K562 (cell line): ENCODE measurements at regions not wholly inside any gene's neighbourhood (a gene's known extent, or its start where the extent isn't known, plus 50 kb on each side); places are given as distances from the start of the nearest gene placed in this dataset.

ENCODE experiments used
- DACH1 ChIP-seq: fragments of 450-650 bp; IDR thresholded peaks from 2 replicates; pipeline ENCODE4 v1.6.1; 2018; ENCODE audit not compliant: partially characterized antibody
- ETV6 ChIP-seq, 3 experiments: fragments of 150-350 bp in 1 of 3; sonication (generic) in 1 of 3; formaldehyde crosslinking in 1 of 3; IDR thresholded peaks; 2 replicates each; pipeline versions ENCODE4 v1.6.1 to v1.8.0; 2014 to 2022; ENCODE audit warnings: borderline replicate concordance in 2 of 3, low read depth in 2 of 3, antibody characterized with exemption in 1 of 3, low read length in 1 of 3, mild to moderate bottlenecking in 1 of 3, missing genetic modification reagents in 1 of 3
- KHSRP ChIP-seq: fragments of 450-650 bp; IDR thresholded peaks from 2 replicates; pipeline ENCODE4 v1.6.1; 2017
- RAD21 ChIP-seq, 2 experiments: fragments of 250-450 bp in 1 of 2; fragments of 450-650 bp in 1 of 2; sonication (Bioruptor Pico) in 1 of 2; formaldehyde crosslinking in 1 of 2; IDR thresholded peaks in 1 of 2; conservative IDR thresholded peaks in 1 of 2; 2 replicates each; pipeline versions ENCODE4 v1.4.0 to v1.8.0; 2020 to 2022; ENCODE audit warnings: mild to moderate bottlenecking in 2 of 2, moderate library complexity in 1 of 2
- SIN3A ChIP-seq, 2 experiments: fragments of 150-350 bp in 1 of 2; IDR thresholded peaks; 2 replicates each; pipeline ENCODE4 v1.6.1; 2011 to 2016; ENCODE audit warnings: borderline replicate concordance in 2 of 2, low read depth in 2 of 2, low read length in 2 of 2, mild to moderate bottlenecking in 2 of 2, moderate library complexity in 2 of 2; ENCODE audit not compliant: control insufficient read depth in 1 of 2
- TCFL5 ChIP-seq: fragments of 250-450 bp; sonication (Bioruptor Pico); conservative IDR thresholded peaks from 2 replicates; pipeline ENCODE4 v1.6.1; 2021; ENCODE audit warnings: mild to moderate bottlenecking, moderate library complexity, matching md5 sums
- XRCC4 ChIP-seq: IDR thresholded peaks from one replicate; pipeline ENCODE4 v1.6.1; 2011; ENCODE audit not compliant: insufficient read depth, insufficient read length; ENCODE audit errors: extremely low read depth
- ZNF165 ChIP-seq: fragments of 250-450 bp; sonication (Bioruptor Pico); IDR thresholded peaks from 2 replicates; pipeline ENCODE4 v1.4.0; 2020; ENCODE audit warnings: borderline replicate concordance
- ZNF589 ChIP-seq: fragments of 200-800 bp; sonication (Bioruptor generic); IDR thresholded peaks from 2 replicates; pipeline ENCODE4 v1.6.1; 2016; ENCODE audit warnings: low read depth, missing genetic modification characterization, missing compliant biosample characterization
- ZNF644 ChIP-seq: fragments of 200-800 bp; sonication (Bioruptor generic); IDR thresholded peaks from 2 replicates; pipeline ENCODE4 v1.6.1; 2016; ENCODE audit warnings: low read depth, missing genetic modification characterization, missing compliant biosample characterization
- TF ChIP-seq, protein P1 (sequence below), 2 experiments: fragments of 450-650 bp; IDR thresholded peaks; 2 replicates each; pipeline ENCODE4 v1.6.1; 2018; ENCODE audit warnings: mild to moderate bottlenecking in 2 of 2, low read depth in 1 of 2; ENCODE audit not compliant: partially characterized antibody in 2 of 2
- TF ChIP-seq, protein P2 (sequence below): sonication (generic); formaldehyde crosslinking; IDR thresholded peaks from 2 replicates; pipeline ENCODE4 v1.8.1; 2023; ENCODE audit warnings: mild to moderate bottlenecking, missing genetic modification reagents

DNA sequence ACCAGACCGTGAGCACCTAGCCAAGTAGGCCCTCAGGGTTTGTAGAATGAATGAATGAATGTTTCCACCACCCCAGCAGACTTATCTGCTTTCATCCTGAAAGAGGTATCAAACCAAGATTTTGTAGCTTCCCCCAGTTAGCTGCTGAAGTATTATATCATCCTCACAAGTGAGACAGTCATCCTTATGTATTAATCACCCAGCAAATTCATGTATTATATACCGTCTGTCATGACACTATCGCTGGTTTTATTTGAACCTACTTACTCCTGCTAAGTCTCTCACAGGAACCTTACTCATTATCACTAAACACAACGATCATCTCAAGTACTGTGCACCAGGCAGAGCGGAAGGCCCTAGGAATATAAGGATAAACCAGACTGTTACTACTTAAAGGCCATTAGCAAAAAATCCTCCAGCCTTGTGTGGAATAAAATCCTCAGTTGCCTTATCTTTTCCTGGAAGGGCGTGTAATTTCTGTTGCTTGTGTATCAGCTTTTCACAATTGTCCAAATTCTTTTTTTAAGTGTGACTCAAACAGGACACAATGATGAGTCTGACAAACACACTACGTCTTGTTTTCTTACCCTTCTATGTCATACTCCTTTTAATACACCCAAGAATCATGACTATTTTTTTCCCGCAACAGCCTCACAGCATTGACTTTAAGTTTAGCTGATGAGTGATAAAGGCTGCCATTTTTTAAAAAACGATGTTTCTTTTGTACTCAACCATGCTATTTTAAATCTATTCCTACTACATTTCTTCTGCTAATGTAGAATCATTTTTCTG, 176.1 kb upstream of the KLF14 start (continued):
- TF ChIP-seq ZNF644 = no peak
- no peak for TF ChIP-seq RAD21 (CRISPR knock-in tag; conservative IDR thresholded peaks at IDR 0.05 in 1 of 2, IDR thresholded peaks at IDR 0.05 in 1 of 2)
- TF ChIP-seq XRCC4 = no peak
- TF ChIP-seq KHSRP = no peak
- TF ChIP-seq, protein P1, sequence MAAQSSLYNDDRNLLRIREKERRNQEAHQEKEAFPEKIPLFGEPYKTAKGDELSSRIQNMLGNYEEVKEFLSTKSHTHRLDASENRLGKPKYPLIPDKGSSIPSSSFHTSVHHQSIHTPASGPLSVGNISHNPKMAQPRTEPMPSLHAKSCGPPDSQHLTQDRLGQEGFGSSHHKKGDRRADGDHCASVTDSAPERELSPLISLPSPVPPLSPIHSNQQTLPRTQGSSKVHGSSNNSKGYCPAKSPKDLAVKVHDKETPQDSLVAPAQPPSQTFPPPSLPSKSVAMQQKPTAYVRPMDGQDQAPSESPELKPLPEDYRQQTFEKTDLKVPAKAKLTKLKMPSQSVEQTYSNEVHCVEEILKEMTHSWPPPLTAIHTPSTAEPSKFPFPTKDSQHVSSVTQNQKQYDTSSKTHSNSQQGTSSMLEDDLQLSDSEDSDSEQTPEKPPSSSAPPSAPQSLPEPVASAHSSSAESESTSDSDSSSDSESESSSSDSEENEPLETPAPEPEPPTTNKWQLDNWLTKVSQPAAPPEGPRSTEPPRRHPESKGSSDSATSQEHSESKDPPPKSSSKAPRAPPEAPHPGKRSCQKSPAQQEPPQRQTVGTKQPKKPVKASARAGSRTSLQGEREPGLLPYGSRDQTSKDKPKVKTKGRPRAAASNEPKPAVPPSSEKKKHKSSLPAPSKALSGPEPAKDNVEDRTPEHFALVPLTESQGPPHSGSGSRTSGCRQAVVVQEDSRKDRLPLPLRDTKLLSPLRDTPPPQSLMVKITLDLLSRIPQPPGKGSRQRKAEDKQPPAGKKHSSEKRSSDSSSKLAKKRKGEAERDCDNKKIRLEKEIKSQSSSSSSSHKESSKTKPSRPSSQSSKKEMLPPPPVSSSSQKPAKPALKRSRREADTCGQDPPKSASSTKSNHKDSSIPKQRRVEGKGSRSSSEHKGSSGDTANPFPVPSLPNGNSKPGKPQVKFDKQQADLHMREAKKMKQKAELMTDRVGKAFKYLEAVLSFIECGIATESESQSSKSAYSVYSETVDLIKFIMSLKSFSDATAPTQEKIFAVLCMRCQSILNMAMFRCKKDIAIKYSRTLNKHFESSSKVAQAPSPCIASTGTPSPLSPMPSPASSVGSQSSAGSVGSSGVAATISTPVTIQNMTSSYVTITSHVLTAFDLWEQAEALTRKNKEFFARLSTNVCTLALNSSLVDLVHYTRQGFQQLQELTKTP (IDR thresholded peaks at IDR 0.05; ENCODE audit: low read depth in 1 of 2, partially characterized antibody in 2 of 2) = peak in 1 of 2 experiments; percentile 32
- TF ChIP-seq DACH1 = no peak
- 0 out of 2 replicates have a peak, but pooled peaks have one; percentile 35 for TF ChIP-seq ZNF589 (CRISPR knock-in tag)
- TF ChIP-seq, protein P2, sequence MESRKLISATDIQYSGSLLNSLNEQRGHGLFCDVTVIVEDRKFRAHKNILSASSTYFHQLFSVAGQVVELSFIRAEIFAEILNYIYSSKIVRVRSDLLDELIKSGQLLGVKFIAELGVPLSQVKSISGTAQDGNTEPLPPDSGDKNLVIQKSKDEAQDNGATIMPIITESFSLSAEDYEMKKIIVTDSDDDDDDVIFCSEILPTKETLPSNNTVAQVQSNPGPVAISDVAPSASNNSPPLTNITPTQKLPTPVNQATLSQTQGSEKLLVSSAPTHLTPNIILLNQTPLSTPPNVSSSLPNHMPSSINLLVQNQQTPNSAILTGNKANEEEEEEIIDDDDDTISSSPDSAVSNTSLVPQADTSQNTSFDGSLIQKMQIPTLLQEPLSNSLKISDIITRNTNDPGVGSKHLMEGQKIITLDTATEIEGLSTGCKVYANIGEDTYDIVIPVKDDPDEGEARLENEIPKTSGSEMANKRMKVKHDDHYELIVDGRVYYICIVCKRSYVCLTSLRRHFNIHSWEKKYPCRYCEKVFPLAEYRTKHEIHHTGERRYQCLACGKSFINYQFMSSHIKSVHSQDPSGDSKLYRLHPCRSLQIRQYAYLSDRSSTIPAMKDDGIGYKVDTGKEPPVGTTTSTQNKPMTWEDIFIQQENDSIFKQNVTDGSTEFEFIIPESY (CRISPR knock-in tag) = peak; percentile 9; the same call in 1 of the 2 replicates
- TF ChIP-seq TCFL5 (CRISPR knock-in tag) = no peak
- TF ChIP-seq ETV6 (IDR thresholded peaks at IDR 0.05; ENCODE audit: borderline replicate concordance in 1 of 2, low read depth in 2 of 2, low read length in 1 of 2) = no peak
- TF ChIP-seq ETV6 (CRISPR knock-in tag; IDR thresholded peaks at IDR 0.05; ENCODE audit: borderline replicate concordance) = no peak
- TF ChIP-seq SIN3A (IDR thresholded peaks at IDR 0.05; ENCODE audit: borderline replicate concordance in 2 of 2, control insufficient read depth in 1 of 2, low read depth in 2 of 2, low read length in 2 of 2) = no peak
- TF ChIP-seq ZNF165 (CRISPR knock-in tag) = no peak
